Endodermal cell (in vitro differentiated cells): ENCODE measurements at regions not wholly inside any gene's neighbourhood (a gene's known extent, or its start where the extent isn't known, plus 50 kb on each side); places are given as distances from the start of the nearest gene placed in this dataset.

ENCODE experiments used
- DNase-seq: peaks from one replicate; pipeline ENCODE4 v3.0.0-alpha.2; 2017
- H3K27ac ChIP-seq: 2 replicates; pipeline ENCODE4 v1.5.1; 2013; ENCODE audit warnings: mild to moderate bottlenecking, low read depth, low read length, moderate library complexity
- H3K27me3 ChIP-seq: 2 replicates; pipeline ENCODE4 v1.6.1; 2013; ENCODE audit warnings: mild to moderate bottlenecking, low read length, moderate library complexity; ENCODE audit not compliant: insufficient read depth, control insufficient read depth, poor library complexity, severe bottlenecking
- H3K36me3 ChIP-seq: 2 replicates; pipeline ENCODE4 v1.7.0; 2013; ENCODE audit warnings: mild to moderate bottlenecking, low read length, moderate library complexity; ENCODE audit not compliant: control insufficient read depth, insufficient read depth
- H3K4me1 ChIP-seq: one replicate; pipeline ENCODE4 v1.7.0; 2013; ENCODE audit warnings: low read length; ENCODE audit not compliant: control insufficient read depth, insufficient read depth
- H3K4me3 ChIP-seq: 2 replicates; pipeline ENCODE4 v1.5.1; 2013; ENCODE audit warnings: mild to moderate bottlenecking, low read length, moderate library complexity
- H3K9ac ChIP-seq: 2 replicates; pipeline ENCODE4 v1.6.1; 2013; ENCODE audit warnings: mild to moderate bottlenecking, low read length, moderate library complexity; ENCODE audit not compliant: poor library complexity, severe bottlenecking; ENCODE audit errors: extremely low read depth
- H3K9me3 ChIP-seq: 2 replicates; pipeline ENCODE4 v1.6.1; 2013; ENCODE audit warnings: mild to moderate bottlenecking, low read length, moderate library complexity; ENCODE audit not compliant: control insufficient read depth
- H3K27ac Mint-ChIP-seq: 2 replicates; pipeline ENCODE4 v1.8.0; 2020; ENCODE audit warnings: mixed read lengths
- H3K27me3 Mint-ChIP-seq: 2 replicates; pipeline ENCODE4 v1.8.0; 2021; ENCODE audit warnings: mild to moderate bottlenecking, mixed read lengths; ENCODE audit not compliant: insufficient read depth
- H3K36me3 Mint-ChIP-seq: 2 replicates; pipeline ENCODE4 v1.8.0; 2020; ENCODE audit warnings: low read depth, mixed read lengths
- H3K4me1 Mint-ChIP-seq: 2 replicates; pipeline ENCODE4 v1.8.0; 2020; ENCODE audit warnings: mixed read lengths
- H3K4me3 Mint-ChIP-seq: 2 replicates; pipeline ENCODE4 v1.8.0; 2020; ENCODE audit warnings: mild to moderate bottlenecking, moderate library complexity, mixed read lengths
- H3K9me3 Mint-ChIP-seq: 2 replicates; pipeline ENCODE4 v1.8.0; 2020; ENCODE audit warnings: mild to moderate bottlenecking, mixed read lengths
- WGBS, 2 experiments: methylation state at CpG; one replicate each; pipeline versions ENCODE4 v1.1.5 to v1.1.7; 2013; ENCODE audit warnings: missing lambda C conversion rate in 2 of 2, mixed read lengths in 1 of 2; ENCODE audit not compliant: insufficient coverage in 1 of 2, insufficient read length in 1 of 2; 5-methylcytosine and 5-hydroxymethylcytosine counted together
- TF ChIP-seq, protein P1 (sequence below): fragments of 200-600 bp; sonication (generic); conservative IDR thresholded peaks from 2 replicates; pipeline ENCODE4 v1.5.0; 2021; ENCODE audit warnings: antibody characterized with exemption, mild to moderate bottlenecking

DNA sequence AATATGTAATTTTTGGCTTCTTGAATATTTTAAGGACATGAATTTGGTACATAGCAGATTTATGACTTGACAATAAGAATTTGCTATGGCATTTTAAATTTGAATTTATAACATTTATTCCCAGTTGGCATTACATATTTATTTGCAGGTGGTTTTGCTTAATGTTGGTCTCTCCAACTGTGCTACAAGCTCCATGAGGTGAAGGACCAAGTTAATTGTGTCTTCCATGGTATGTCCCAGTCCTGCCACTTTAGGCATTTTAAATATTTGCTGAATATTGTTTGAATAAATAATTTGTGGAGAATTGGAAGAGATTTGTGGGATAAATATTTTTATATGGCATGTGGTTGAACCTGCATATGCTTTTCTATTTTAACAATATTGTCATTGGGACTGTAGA is 253.4 kb upstream of the RIOK2 start:
- Histone ChIP-seq H3K9ac (no peak overlapping the region), H3K36me3 (no peaks in the 10 kb centered on the region), H3K9me3 (peaks cover 7% of the 10 kb centered on the region), H3K4me1 (no peaks in the 10 kb centered on the region), H3K27ac (no peak overlapping the region), H3K27me3 (no peaks in the 10 kb centered on the region), H3K4me3 (no peak overlapping the region)
- TF ChIP-seq, protein P1, sequence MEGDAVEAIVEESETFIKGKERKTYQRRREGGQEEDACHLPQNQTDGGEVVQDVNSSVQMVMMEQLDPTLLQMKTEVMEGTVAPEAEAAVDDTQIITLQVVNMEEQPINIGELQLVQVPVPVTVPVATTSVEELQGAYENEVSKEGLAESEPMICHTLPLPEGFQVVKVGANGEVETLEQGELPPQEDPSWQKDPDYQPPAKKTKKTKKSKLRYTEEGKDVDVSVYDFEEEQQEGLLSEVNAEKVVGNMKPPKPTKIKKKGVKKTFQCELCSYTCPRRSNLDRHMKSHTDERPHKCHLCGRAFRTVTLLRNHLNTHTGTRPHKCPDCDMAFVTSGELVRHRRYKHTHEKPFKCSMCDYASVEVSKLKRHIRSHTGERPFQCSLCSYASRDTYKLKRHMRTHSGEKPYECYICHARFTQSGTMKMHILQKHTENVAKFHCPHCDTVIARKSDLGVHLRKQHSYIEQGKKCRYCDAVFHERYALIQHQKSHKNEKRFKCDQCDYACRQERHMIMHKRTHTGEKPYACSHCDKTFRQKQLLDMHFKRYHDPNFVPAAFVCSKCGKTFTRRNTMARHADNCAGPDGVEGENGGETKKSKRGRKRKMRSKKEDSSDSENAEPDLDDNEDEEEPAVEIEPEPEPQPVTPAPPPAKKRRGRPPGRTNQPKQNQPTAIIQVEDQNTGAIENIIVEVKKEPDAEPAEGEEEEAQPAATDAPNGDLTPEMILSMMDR, result no peak
- Mint-ChIP-seq H3K36me3 (no peaks in the 10 kb centered on the region), H3K27me3 (no peaks in the 10 kb centered on the region), H3K9me3 (no peaks in the 10 kb centered on the region), H3K4me3 (no peak overlapping the region), H3K27ac (no peak overlapping the region), H3K4me1 (no peaks in the 10 kb centered on the region)
- DNase-seq, result no peak

DNA sequence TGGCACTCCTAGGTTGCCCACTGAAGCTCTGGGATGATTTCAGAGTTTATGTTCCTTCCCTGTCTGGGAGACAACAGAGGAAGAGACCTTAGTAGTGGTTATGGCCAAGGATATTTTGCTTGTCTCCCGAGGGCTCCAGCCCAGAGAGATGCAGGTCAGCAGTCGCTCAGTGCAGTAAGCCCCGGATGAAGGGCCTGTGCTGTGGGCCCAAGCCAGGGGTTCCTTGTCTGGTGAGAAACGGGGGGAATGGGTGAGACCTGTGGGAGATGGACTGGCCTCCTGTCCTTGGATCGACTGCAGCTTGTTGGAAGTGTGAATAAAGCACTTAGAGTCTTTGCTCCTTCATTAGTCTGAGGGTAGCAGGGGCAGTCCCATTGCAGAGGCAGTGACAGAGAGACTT is 260.7 kb upstream of the RIOK2 start:
- Histone ChIP-seq H3K4me3 (no peak overlapping the region), H3K9me3 (peaks cover 7% of the 10 kb centered on the region), H3K27me3 (no peaks in the 10 kb centered on the region), H3K9ac (no peak overlapping the region), H3K4me1 (no peaks in the 10 kb centered on the region), H3K27ac (no peak overlapping the region), H3K36me3 (no peaks in the 10 kb centered on the region)
- Mint-ChIP-seq H3K4me3 (no peak overlapping the region), H3K27me3 (no peaks in the 10 kb centered on the region), H3K36me3 (no peaks in the 10 kb centered on the region), H3K27ac (no peak overlapping the region), H3K4me1 (no peaks in the 10 kb centered on the region), H3K9me3 (peaks cover 16% of the 10 kb centered on the region)
- TF ChIP-seq, protein P1, result no peak
- no peak for DNase-seq
- whole genome bisulfite sequencing, 2 experiments, result 85 to 100% methylated on average over 4 to 5 of the region's 5 CpGs

DNA sequence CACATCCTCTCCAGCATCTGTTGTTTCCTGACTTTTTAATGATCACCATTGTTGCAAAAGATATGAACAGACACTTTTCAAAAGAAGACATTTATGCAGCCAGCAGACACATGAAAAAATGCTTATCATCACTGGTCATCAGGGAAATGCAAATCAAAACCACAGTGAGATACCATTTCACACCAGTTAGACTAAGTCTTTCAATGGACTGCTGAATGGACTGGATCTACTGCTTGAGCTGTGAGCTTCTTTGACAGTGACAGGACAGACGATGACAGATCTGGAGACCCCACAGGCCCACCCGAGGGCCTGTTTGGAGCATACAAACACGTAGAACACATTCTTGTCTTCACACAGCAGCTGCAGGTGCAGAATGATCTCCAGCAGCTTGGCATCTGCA is 266.1 kb upstream of the RIOK2 start:
- TF ChIP-seq, protein P1, result no peak
- no peak overlapping the region for H3K27ac ChIP-seq
- H3K36me3 ChIP-seq, result no peaks in the 10 kb centered on the region
- H3K4me3 Mint-ChIP-seq, result no peak overlapping the region
- no peak overlapping the region for H3K4me3 ChIP-seq
- no peak for DNase-seq
- H3K27ac Mint-ChIP-seq, result no peak overlapping the region
- no peaks in the 10 kb centered on the region for H3K36me3 Mint-ChIP-seq
- H3K4me1 Mint-ChIP-seq, result no peaks in the 10 kb centered on the region
- H3K9ac ChIP-seq, result no peak overlapping the region
- WGBS, 2 experiments, result 91 to 92% methylated on average over 3 of the region's 3 CpGs
- peaks cover 3% of the 10 kb centered on the region for H3K4me1 ChIP-seq
- no peaks in the 10 kb centered on the region for H3K9me3 ChIP-seq
- H3K27me3 Mint-ChIP-seq, result no peaks in the 10 kb centered on the region
- H3K9me3 Mint-ChIP-seq, result peaks cover 11% of the 10 kb centered on the region
- no peaks in the 10 kb centered on the region for H3K27me3 ChIP-seq
